Natural killer cell (primary cell): ENCODE measurements at regions not wholly inside any gene's neighbourhood (a gene's known extent, or its start where the extent isn't known, plus 50 kb on each side); places are given as distances from the start of the nearest gene placed in this dataset.

Experiments used
- ATAC-seq, 3 donors: fragments of 150-1000 bp in 2 of 3; fragments of 200-7000 bp in 1 of 3; cut with Tn5 transposase; 1 replicate in 1 of 3; 2 replicates in 2 of 3; pipeline ENCODE4 v1.10.0; 2021; ENCODE audit warnings: mild to moderate bottlenecking in 2 of 3, moderate library complexity in 2 of 3
- DNase-seq, 2 donors: peaks; one replicate each; pipeline versions ENCODE4 v3.0.0 to v3.0.0-alpha.2; 2013 to 2021; ENCODE audit warnings: mixed read lengths in 1 of 2
- H3K27ac ChIP-seq: one replicate; pipeline ENCODE4 v1.5.1; 2013; ENCODE audit warnings: mild to moderate bottlenecking, low read length
- H3K27me3 ChIP-seq: one replicate; pipeline ENCODE4 v1.6.1; 2013; ENCODE audit warnings: low read length; ENCODE audit not compliant: control insufficient read depth, insufficient read depth
- H3K36me3 ChIP-seq: one replicate; pipeline ENCODE4 v1.6.1; 2013; ENCODE audit warnings: low read length; ENCODE audit not compliant: control insufficient read depth, insufficient read depth
- H3K4me1 ChIP-seq: one replicate; pipeline ENCODE4 v1.6.1; 2013; ENCODE audit warnings: low read length; ENCODE audit not compliant: control insufficient read depth, insufficient read depth
- H3K4me3 ChIP-seq: one replicate; pipeline ENCODE4 v1.5.1; 2013; ENCODE audit warnings: low read length
- H3K9me3 ChIP-seq: one replicate; pipeline ENCODE4 v1.6.1; 2013; ENCODE audit warnings: low read length; ENCODE audit not compliant: control insufficient read depth, insufficient read depth
- H3K27ac Mint-ChIP-seq, 2 donors: one replicate each; pipeline ENCODE4 v1.8.0; 2022; ENCODE audit warnings: mild to moderate bottlenecking in 2 of 2, mixed read lengths in 2 of 2, moderate library complexity in 1 of 2
- H3K27me3 Mint-ChIP-seq, 2 donors: one replicate each; pipeline ENCODE4 v1.8.0; 2022; ENCODE audit warnings: low read depth in 2 of 2, mixed read lengths in 2 of 2
- H3K36me3 Mint-ChIP-seq: one replicate; pipeline ENCODE4 v1.8.0; 2022; ENCODE audit warnings: mixed read lengths
- H3K4me1 Mint-ChIP-seq, 2 donors: one replicate each; pipeline ENCODE4 v1.8.0; 2022; ENCODE audit warnings: mixed read lengths in 2 of 2
- H3K4me3 Mint-ChIP-seq: one replicate; pipeline ENCODE4 v1.8.0; 2022; ENCODE audit warnings: mild to moderate bottlenecking, moderate library complexity, mixed read lengths
- H3K9me3 Mint-ChIP-seq, 2 donors: one replicate each; pipeline ENCODE4 v1.8.0; 2022; ENCODE audit warnings: mixed read lengths in 2 of 2
- WGBS: methylation state at CpG from one replicate; pipeline ENCODE4 v1.1.7; 2013; ENCODE audit warnings: missing lambda C conversion rate; ENCODE audit not compliant: insufficient coverage; 5-methylcytosine and 5-hydroxymethylcytosine counted together
- intact Hi-C: fragments of 100-400 bp; cut with micrococcal nuclease; formaldehyde crosslinking; loops from one replicate; pipeline ENCODE4 v1.14.2; 2022
- TF ChIP-seq, protein P1 (sequence below): fragments of 200-600 bp; IDR thresholded peaks from one replicate; pipeline ENCODE4 v1.8.0; 2022; ENCODE audit warnings: antibody characterized with exemption

DNA sequence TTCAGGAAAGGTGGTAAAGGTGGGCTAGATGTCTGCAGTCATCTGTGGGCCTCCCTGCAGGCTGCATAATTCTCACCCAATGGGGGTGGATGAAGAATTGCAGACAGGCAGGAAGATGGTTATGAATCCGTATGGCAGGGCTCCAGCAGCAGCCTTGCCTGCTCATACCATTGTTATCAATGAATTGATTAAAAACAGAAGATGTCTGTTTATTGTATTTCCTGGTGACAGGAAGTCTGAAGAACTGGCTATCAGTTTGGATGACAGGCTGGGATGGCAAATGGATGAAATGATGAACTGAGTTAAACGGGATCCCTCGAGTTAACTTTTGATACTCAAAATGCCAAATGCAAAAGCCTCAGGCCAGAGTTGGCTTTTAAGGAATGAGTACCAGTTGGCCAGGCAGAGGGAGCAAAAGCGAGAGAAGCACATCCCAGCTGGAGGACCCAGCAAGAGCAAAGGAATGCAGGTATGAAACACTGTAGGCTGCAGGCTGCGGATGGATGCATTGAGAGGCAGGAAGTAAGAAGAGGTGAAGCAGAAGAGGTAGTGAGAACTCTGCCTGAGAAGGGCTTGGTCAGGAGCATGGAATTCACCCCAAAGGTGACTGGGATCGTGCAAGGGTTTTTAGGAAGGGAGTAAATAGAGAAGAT is 550.0 kb upstream of the TBX3 start:
- H3K36me3 ChIP-seq, result no peaks in the 10 kb centered on the region
- TF ChIP-seq, protein P1, sequence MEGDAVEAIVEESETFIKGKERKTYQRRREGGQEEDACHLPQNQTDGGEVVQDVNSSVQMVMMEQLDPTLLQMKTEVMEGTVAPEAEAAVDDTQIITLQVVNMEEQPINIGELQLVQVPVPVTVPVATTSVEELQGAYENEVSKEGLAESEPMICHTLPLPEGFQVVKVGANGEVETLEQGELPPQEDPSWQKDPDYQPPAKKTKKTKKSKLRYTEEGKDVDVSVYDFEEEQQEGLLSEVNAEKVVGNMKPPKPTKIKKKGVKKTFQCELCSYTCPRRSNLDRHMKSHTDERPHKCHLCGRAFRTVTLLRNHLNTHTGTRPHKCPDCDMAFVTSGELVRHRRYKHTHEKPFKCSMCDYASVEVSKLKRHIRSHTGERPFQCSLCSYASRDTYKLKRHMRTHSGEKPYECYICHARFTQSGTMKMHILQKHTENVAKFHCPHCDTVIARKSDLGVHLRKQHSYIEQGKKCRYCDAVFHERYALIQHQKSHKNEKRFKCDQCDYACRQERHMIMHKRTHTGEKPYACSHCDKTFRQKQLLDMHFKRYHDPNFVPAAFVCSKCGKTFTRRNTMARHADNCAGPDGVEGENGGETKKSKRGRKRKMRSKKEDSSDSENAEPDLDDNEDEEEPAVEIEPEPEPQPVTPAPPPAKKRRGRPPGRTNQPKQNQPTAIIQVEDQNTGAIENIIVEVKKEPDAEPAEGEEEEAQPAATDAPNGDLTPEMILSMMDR, result no peak

DNA sequence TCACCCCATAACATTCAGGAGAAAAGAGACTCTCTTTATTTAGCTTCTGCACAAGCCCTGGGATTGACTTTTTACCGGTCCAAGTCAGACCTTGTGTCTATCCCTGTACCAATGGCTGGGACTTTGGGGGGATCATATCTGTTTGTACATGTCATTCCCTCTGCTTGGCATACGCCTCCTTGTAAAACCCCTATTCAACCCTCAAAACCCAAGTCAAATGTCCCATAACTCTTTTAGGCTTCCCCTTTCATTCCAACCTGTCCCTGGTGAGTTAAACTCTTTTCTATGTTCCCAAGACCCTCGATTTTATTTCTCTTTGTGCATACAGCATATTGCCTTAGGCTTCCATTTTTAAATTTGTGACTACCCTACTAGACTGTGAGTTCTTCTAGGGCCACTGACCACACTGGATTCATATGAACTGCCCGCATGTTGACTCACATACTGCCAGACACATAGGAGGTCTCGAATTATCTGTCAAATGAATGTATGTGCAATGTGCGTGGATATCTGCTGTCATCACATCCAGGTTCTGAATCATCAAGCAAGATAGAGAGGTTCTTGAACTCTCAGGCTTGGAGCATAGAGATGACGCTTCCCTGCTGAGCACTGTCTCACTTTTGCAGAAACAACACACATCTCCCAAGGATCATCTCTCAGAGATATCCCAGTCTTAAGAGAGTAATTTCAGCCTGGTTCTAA is 548.6 kb upstream of the TBX3 start:
- Histone ChIP-seq H3K27me3 (no peaks in the 10 kb centered on the region), H3K36me3 (no peaks in the 10 kb centered on the region), H3K9me3 (no peaks in the 10 kb centered on the region), H3K27ac (no peak overlapping the region), H3K4me3 (no peak overlapping the region), H3K4me1 (no peaks in the 10 kb centered on the region)
- no peaks in the 10 kb centered on the region for H3K4me1 Mint-ChIP-seq
- 87% methylated on average over 7 of the region's 7 CpGs for WGBS
- intact Hi-C loops, result no loop called here
- no peak overlapping the region for H3K4me3 Mint-ChIP-seq
- TF ChIP-seq, protein P1, result no peak
- ATAC-seq (no peak), DNase-seq (no peak)
- H3K9me3 Mint-ChIP-seq, result peaks cover 2 to 8% of the 10 kb centered on the region in 2 donors
- no peaks in the 10 kb centered on the region for H3K36me3 Mint-ChIP-seq
- no peaks in the 10 kb centered on the region for H3K27me3 Mint-ChIP-seq
- no peak overlapping the region for H3K27ac Mint-ChIP-seq

More for the DNA sequence above, 550.0 kb upstream of the TBX3 start:
- DNase-seq (no peak), ATAC-seq (no peak)
- Histone ChIP-seq H3K4me1 (no peaks in the 10 kb centered on the region), H3K27me3 (no peaks in the 10 kb centered on the region), H3K4me3 (no peak overlapping the region), H3K9me3 (no peaks in the 10 kb centered on the region), H3K27ac (no peak overlapping the region)
- WGBS, result 59% methylated on average over 6 of the region's 6 CpGs
- no peaks in the 10 kb centered on the region for H3K36me3 Mint-ChIP-seq
- H3K4me1 Mint-ChIP-seq, result no peaks in the 10 kb centered on the region
- intact Hi-C loops, result no loop called here
- no peak overlapping the region for H3K27ac Mint-ChIP-seq
- no peaks in the 10 kb centered on the region for H3K27me3 Mint-ChIP-seq
- peaks cover 2 to 8% of the 10 kb centered on the region in 2 donors for H3K9me3 Mint-ChIP-seq
- no peak overlapping the region for H3K4me3 Mint-ChIP-seq

DNA sequence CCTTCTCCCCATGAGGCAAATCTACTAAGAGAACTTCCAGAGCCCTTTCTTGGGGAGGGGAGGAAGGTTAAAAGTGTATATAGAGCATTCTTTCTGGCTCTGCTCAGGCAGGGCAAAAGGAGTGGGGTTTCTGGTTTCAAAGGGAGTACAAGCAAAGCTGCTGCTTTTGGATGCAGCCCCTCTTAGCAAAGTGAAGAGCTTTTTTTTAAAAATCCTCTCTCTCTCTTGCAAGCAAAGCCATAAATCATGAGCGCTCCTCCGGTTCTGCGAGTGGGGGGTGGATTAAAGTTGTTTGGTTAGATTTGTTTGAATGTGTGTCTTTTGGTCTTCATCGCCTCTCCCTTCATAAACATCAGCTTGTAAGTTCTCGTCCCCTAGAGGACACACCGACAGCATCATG is 546.6 kb upstream of the TBX3 start:
- DNase-seq (no peak), ATAC-seq (no peak)
- Mint-ChIP-seq H3K4me1 (no peaks in the 10 kb centered on the region), H3K9me3 (peaks cover under 1 to 2% of the 10 kb centered on the region in 2 donors), H3K27ac (no peak overlapping the region), H3K4me3 (no peak overlapping the region), H3K36me3 (no peaks in the 10 kb centered on the region), H3K27me3 (no peaks in the 10 kb centered on the region)
- Histone ChIP-seq H3K4me3 (no peak overlapping the region), H3K9me3 (no peaks in the 10 kb centered on the region), H3K4me1 (no peaks in the 10 kb centered on the region), H3K36me3 (no peaks in the 10 kb centered on the region), H3K27ac (no peak overlapping the region), H3K27me3 (no peaks in the 10 kb centered on the region)
- TF ChIP-seq, protein P1, result no peak
- 53% methylated on average over 3 of the region's 6 CpGs for WGBS
- intact Hi-C loops, result no loop called here
